HCT116 (cell line): ENCODE measurements at regions not wholly inside any gene's neighbourhood (a gene's known extent, or its start where the extent isn't known, plus 50 kb on each side); places are given as distances from the start of the nearest gene placed in this dataset.

Experiments used
- ATAC-seq: fragments of 200-7000 bp; cut with Tn5 transposase; 2 replicates; pipeline ENCODE4 v1.9.1; 2020; ENCODE audit warnings: mild to moderate bottlenecking, moderate library complexity
- BruUV-seq: library from RNA; stranded (reverse); fragments of 400-500 nt; replicated peaks from 2 replicates; lab custom pipeline; 2021; lab: Mats Ljungman, UMichigan
- CTCF ChIA-PET: fragments of 300-600 bp; sonication (Branson Sonifier 250); formaldehyde crosslinking; loops from one replicate; lab custom pipeline; 2021; ENCODE audit warnings: antibody characterized with exemption; lab: Charles Lee
- POLR2A ChIA-PET: fragments of 300-600, 350-600 bp; sonication (Branson Sonifier 250); formaldehyde crosslinking; loops from one replicate; lab custom pipeline; 2021; ENCODE audit warnings: antibody characterized with exemption; lab: Charles Lee
- RAD21 ChIA-PET, 2 experiments: fragments of 300-600 bp; sonication (Branson Sonifier 250); formaldehyde crosslinking; loops; one replicate each; lab custom pipeline; 2023; ENCODE audit warnings: low total read pairs in 2 of 2; ENCODE audit not compliant: uncharacterized antibody in 2 of 2, unreplicated experiment in 2 of 2, low non-redundant PET in 1 of 2; lab: Charles Lee
- DNase-seq: peaks from one replicate; pipeline ENCODE4 v3.0.0-alpha.2; 2010; ENCODE audit warnings: low read depth, low spot score
- H2AFZ ChIP-seq: fragments of 200-600 bp; shearing (Covaris generic), sonication (generic); 2 replicates; pipeline ENCODE4 v1.6.1; 2017; ENCODE audit warnings: low read depth, mixed run types, mixed read lengths, antibody characterized with exemption, low read length; ENCODE audit not compliant: poor library complexity, severe bottlenecking
- H3K27ac ChIP-seq: 2 replicates; pipeline ENCODE4 v1.5.1; 2012; ENCODE audit warnings: low read depth, low read length
- H3K27me3 ChIP-seq: fragments of 200-600 bp; sonication (generic); 2 replicates; pipeline ENCODE4 v1.6.1; 2016; ENCODE audit warnings: mixed run types, low read length, mixed read lengths; ENCODE audit not compliant: insufficient read depth
- H3K36me3 ChIP-seq, 2 experiments: fragments of 200-500 bp in 1 of 2; fragments of 200-600 bp in 1 of 2; sonication (Bioruptor generic) in 1 of 2; sonication (generic) in 1 of 2; 2 replicates each; pipeline versions ENCODE4 v1.5.1 to v1.6.1; 2014 to 2016; ENCODE audit warnings: low read length in 2 of 2, inconsistent platforms in 1 of 2, mixed read lengths in 1 of 2, mixed run types in 1 of 2; ENCODE audit not compliant: insufficient read depth in 2 of 2, control insufficient read depth in 1 of 2
- H3K4me1 ChIP-seq, 2 experiments: fragments of 200-600 bp in 1 of 2; sonication (generic) in 1 of 2; 2 replicates each; pipeline versions ENCODE4 v1.5.1 to v1.6.1; 2012 to 2017; ENCODE audit warnings: low read length in 2 of 2, inconsistent platforms in 1 of 2, mild to moderate bottlenecking in 1 of 2, mixed read lengths in 1 of 2, mixed run types in 1 of 2, moderate library complexity in 1 of 2; ENCODE audit not compliant: insufficient read depth in 2 of 2, control insufficient read depth in 1 of 2
- H3K4me2 ChIP-seq: fragments of 200-600 bp; sonication (generic); 2 replicates; pipeline ENCODE4 v1.6.1; 2017; ENCODE audit warnings: mixed run types, low read length, mixed read lengths
- H3K4me3 ChIP-seq, 2 experiments: fragments of 200-600 bp in 1 of 2; sonication (generic) in 1 of 2; replicated peaks in 1 of 2; 2 replicates each; pipeline ENCODE4 v1.5.1; 2011 to 2016; ENCODE audit warnings: low read length in 2 of 2, control low read depth in 1 of 2, low read depth in 1 of 2, mild to moderate bottlenecking in 1 of 2, mixed read lengths in 1 of 2, mixed run types in 1 of 2
- H3K79me2 ChIP-seq: fragments of 200-600 bp; sonication (generic); 2 replicates; pipeline ENCODE4 v1.6.1; 2017; ENCODE audit warnings: mild to moderate bottlenecking, mixed run types, low read length, moderate library complexity, mixed read lengths; ENCODE audit not compliant: insufficient read depth
- H3K9ac ChIP-seq: fragments of 200-600 bp; sonication (generic); 2 replicates; pipeline ENCODE4 v1.6.1; 2016; ENCODE audit warnings: low read length, mixed read lengths
- H3K9me2 ChIP-seq: fragments of 200-600 bp; sonication (generic), shearing (Covaris generic); 2 replicates; pipeline ENCODE4 v1.6.1; 2017; ENCODE audit warnings: mixed run types, mild to moderate bottlenecking, moderate library complexity; ENCODE audit not compliant: insufficient read depth
- H3K9me3 ChIP-seq, 2 experiments: fragments of 200-500 bp in 1 of 2; fragments of 200-600 bp in 1 of 2; sonication (Bioruptor generic) in 1 of 2; sonication (generic) in 1 of 2; 2 replicates each; pipeline ENCODE4 v1.6.1; 2014 to 2017; ENCODE audit warnings: low read length in 2 of 2, mixed read lengths in 2 of 2, inconsistent platforms in 1 of 2, low read depth in 1 of 2, mild to moderate bottlenecking in 1 of 2, mixed run types in 1 of 2, moderate library complexity in 1 of 2; ENCODE audit not compliant: control insufficient read depth in 1 of 2, insufficient read depth in 1 of 2
- H4K20me1 ChIP-seq: fragments of 200-600 bp; sonication (generic), shearing (Covaris generic); 2 replicates; pipeline ENCODE4 v1.6.1; 2017; ENCODE audit warnings: mixed run types, mild to moderate bottlenecking, moderate library complexity; ENCODE audit not compliant: insufficient read depth
- ATF3 ChIP-seq: IDR thresholded peaks from 2 replicates; pipeline ENCODE4 v1.6.1; 2012
- CBX3 ChIP-seq: IDR thresholded peaks from 2 replicates; pipeline ENCODE4 v1.6.1; 2012; ENCODE audit warnings: low read depth
- CEBPB ChIP-seq: IDR thresholded peaks from 2 replicates; pipeline ENCODE4 v1.6.1; 2012; ENCODE audit warnings: low read depth
- CTCF ChIP-seq, 3 experiments: fragments of 200-600 bp in 1 of 3; sonication (generic) in 1 of 3; IDR thresholded peaks in 2 of 3; conservative IDR thresholded peaks in 1 of 3; 2 replicates each; pipeline ENCODE4 v1.5.1; 2012 to 2017; ENCODE audit warnings: low read depth in 2 of 3, low read length in 2 of 3, antibody characterized with exemption in 1 of 3, borderline replicate concordance in 1 of 3, control low read depth in 1 of 3, mild to moderate bottlenecking in 1 of 3, mixed read lengths in 1 of 3, mixed run types in 1 of 3, moderate library complexity in 1 of 3; ENCODE audit not compliant: insufficient read depth in 1 of 3
- EGR1 ChIP-seq: IDR thresholded peaks from 2 replicates; pipeline ENCODE4 v1.6.1; 2012; ENCODE audit warnings: low read depth
- EZH2 ChIP-seq: fragments of 200-600 bp; sonication (generic); IDR thresholded peaks from 2 replicates; pipeline ENCODE4 v1.6.1; 2017; ENCODE audit warnings: antibody characterized with exemption, mixed run types
- EZH2phosphoT487 ChIP-seq: fragments of 200-600 bp; IDR thresholded peaks from 2 replicates; pipeline ENCODE4 v1.6.1; 2018; ENCODE audit warnings: antibody characterized with exemption, borderline replicate concordance
- FOSL1 ChIP-seq: IDR thresholded peaks from 2 replicates; pipeline ENCODE4 v1.6.1; 2012; ENCODE audit warnings: low read depth
- JUND ChIP-seq: IDR thresholded peaks from 2 replicates; pipeline ENCODE4 v1.6.1; 2012
- POLR2A ChIP-seq: IDR thresholded peaks from 2 replicates; pipeline ENCODE4 v1.7.0; 2011; ENCODE audit warnings: borderline replicate concordance; ENCODE audit not compliant: insufficient read depth, insufficient read length; ENCODE audit errors: extremely low read depth
- POLR2AphosphoS5 ChIP-seq: IDR thresholded peaks from 2 replicates; pipeline ENCODE4 v1.6.1; 2011; ENCODE audit warnings: mild to moderate bottlenecking, low read depth, low read length, moderate library complexity
- SIN3A ChIP-seq: IDR thresholded peaks from 2 replicates; pipeline ENCODE4 v1.6.1; 2012; ENCODE audit warnings: low read depth
- SP1 ChIP-seq: IDR thresholded peaks from 2 replicates; pipeline ENCODE4 v1.6.1; 2012; ENCODE audit warnings: low read depth
- SRF ChIP-seq: IDR thresholded peaks from 2 replicates; pipeline ENCODE4 v1.6.1; 2012; ENCODE audit warnings: low read depth
- TCF7L2 ChIP-seq: IDR thresholded peaks from 2 replicates; pipeline ENCODE4 v1.7.0; 2011; ENCODE audit warnings: borderline replicate concordance, inconsistent platforms; ENCODE audit not compliant: insufficient read depth, insufficient read length; ENCODE audit errors: extremely low read depth
- YY1 ChIP-seq: IDR thresholded peaks from 2 replicates; pipeline ENCODE4 v1.6.1; 2011; ENCODE audit warnings: low read length, low read depth, moderate library complexity, mild to moderate bottlenecking; ENCODE audit not compliant: insufficient replicate concordance; ENCODE audit errors: extremely low read depth
- ZFX ChIP-seq: fragments of 450-650 bp; IDR thresholded peaks from 2 replicates; pipeline ENCODE4 v1.6.1; 2017
- ZNF274 ChIP-seq: fragments of 200-500 bp; sonication (Bioruptor generic); IDR thresholded peaks from 2 replicates; pipeline ENCODE4 v1.6.1; 2014; ENCODE audit warnings: mild to moderate bottlenecking, low read depth, low read length, inconsistent platforms
- intact Hi-C: fragments of 100-400 bp; cut with micrococcal nuclease; formaldehyde crosslinking; loops from 2 replicates; pipeline ENCODE4 v1.10.0; 2022
- TF ChIP-seq, protein P1 (sequence below): IDR thresholded peaks from 2 replicates; pipeline ENCODE4 v1.6.1; 2012

GRCh38 chr3:182668974-182669373 is 124.3 kb upstream of the ATP11B start:
- POLR2A ChIA-PET: no interaction called here
- H3K9me2 ChIP-seq: no peaks in the 10 kb centered on the region
- no peak for DNase-seq
- intact Hi-C loops: no loop called here
- H3K27ac ChIP-seq: no peak overlapping the region
- TF ChIP-seq EZH2phosphoT487 (no peak), TCF7L2 (no peak), CBX3 (no peak), JUND (no peak), FOSL1 (no peak), POLR2AphosphoS5 (no peak), SP1 (no peak), CTCF (IDR thresholded peaks at IDR 0.05 in 2 of 3, conservative IDR thresholded peaks at IDR 0.05 in 1 of 3; ENCODE audit: borderline replicate concordance in 1 of 3, insufficient read depth in 1 of 3, low read depth in 2 of 3, low read length in 2 of 3) (no peak), ZFX (no peak)
- H3K36me3 ChIP-seq: no peaks in the 10 kb centered on the region
- H2AFZ ChIP-seq: no peak overlapping the region
- BruUV-seq: no TSS peak
- H3K4me2 ChIP-seq: no peak overlapping the region
- no peak for ATAC-seq
- RAD21 ChIA-PET: no interaction called here
- no peak overlapping the region for H3K4me3 ChIP-seq
- H3K9me3 ChIP-seq: no peaks in the 10 kb centered on the region
- no peaks in the 10 kb centered on the region for H3K79me2 ChIP-seq
- no peaks in the 10 kb centered on the region for H4K20me1 ChIP-seq
- H3K9ac ChIP-seq: no peak overlapping the region
- H3K4me1 ChIP-seq: no peaks in the 10 kb centered on the region
- CTCF ChIA-PET: no interaction called here
- no peaks in the 10 kb centered on the region for H3K27me3 ChIP-seq

DNA sequence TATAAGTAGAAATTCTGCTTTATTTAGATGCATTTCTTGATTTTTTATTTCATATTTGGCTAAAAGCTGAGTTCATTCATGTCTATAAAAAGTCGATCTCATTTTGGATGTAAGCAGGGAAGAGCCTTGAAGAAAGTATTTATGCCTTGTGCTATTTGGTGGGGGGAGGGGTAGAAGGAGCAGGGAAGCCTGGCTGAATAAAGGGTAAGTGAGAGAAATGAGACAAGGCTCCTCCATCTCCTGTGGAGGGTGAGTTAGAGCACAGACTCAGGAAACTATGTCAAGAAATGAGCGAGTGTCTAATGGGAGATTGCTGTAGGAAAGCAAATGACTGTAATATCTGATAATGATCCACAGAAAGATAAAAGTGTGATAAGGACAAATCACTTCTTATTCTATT is 121.8 kb upstream of the ATP11B start:
- Histone ChIP-seq H3K4me2 (no peak overlapping the region), H3K9ac (no peak overlapping the region), H3K9me3 (no peaks in the 10 kb centered on the region), H3K79me2 (no peaks in the 10 kb centered on the region), H2AFZ (no peak overlapping the region), H3K27me3 (no peaks in the 10 kb centered on the region), H3K4me3 (no peak overlapping the region), H3K36me3 (no peaks in the 10 kb centered on the region), H3K27ac (no peak overlapping the region), H3K9me2 (no peaks in the 10 kb centered on the region), H3K4me1 (no peaks in the 10 kb centered on the region), H4K20me1 (no peaks in the 10 kb centered on the region)
- POLR2A ChIA-PET: no interaction called here
- no TSS peak for BruUV-seq
- intact Hi-C loops: no loop called here
- no peak for DNase-seq
- CTCF ChIA-PET: no interaction called here
- RAD21 ChIA-PET: no interaction called here
- no peak for ATAC-seq
- TF ChIP-seq FOSL1: no peak
- TF ChIP-seq CBX3: no peak
- no peak for TF ChIP-seq SRF
- TF ChIP-seq CTCF (IDR thresholded peaks at IDR 0.05 in 2 of 3, conservative IDR thresholded peaks at IDR 0.05 in 1 of 3; ENCODE audit: borderline replicate concordance in 1 of 3, insufficient read depth in 1 of 3, low read depth in 2 of 3, low read length in 2 of 3): no peak
- TF ChIP-seq ATF3: no peak
- no peak for TF ChIP-seq ZFX
- TF ChIP-seq EZH2: no peak
- TF ChIP-seq, protein P1, sequence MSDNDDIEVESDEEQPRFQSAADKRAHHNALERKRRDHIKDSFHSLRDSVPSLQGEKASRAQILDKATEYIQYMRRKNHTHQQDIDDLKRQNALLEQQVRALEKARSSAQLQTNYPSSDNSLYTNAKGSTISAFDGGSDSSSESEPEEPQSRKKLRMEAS: no peak
- no peak for TF ChIP-seq JUND
- no peak for TF ChIP-seq EGR1
- TF ChIP-seq POLR2A: no peak
- TF ChIP-seq POLR2AphosphoS5: no peak
- TF ChIP-seq YY1: no peak
- TF ChIP-seq SIN3A: no peak
- TF ChIP-seq ZNF274: no peak
- no peak for TF ChIP-seq CEBPB
